ENCODE measurements at regions not wholly inside any gene's neighbourhood (a gene's known extent, or its start where the extent isn't known, plus 50 kb on each side); places are given as distances from the start of the nearest gene placed in this dataset.

- Histone ChIP-seq H3K36me3 (ENCODE audit: control insufficient read depth in 4 of 4, insufficient read depth in 4 of 4, low read length in 3 of 4) (no peaks in the 10 kb centered on the region), H3K27ac (ENCODE audit: insufficient read depth in 1 of 2, low read depth in 1 of 2, low read length in 2 of 2, poor library complexity in 1 of 2, severe bottlenecking in 2 of 2) (no peak overlapping the region), H3K4me1 (ENCODE audit: control extremely low read depth in 1 of 4, control insufficient read depth in 4 of 4, insufficient read depth in 4 of 4, low read length in 3 of 4) (no peaks in the 10 kb centered on the region), H3K4me3 (ENCODE audit: control insufficient read depth in 1 of 7, extremely low read depth in 1 of 7, insufficient read depth in 4 of 7, low read depth in 2 of 7, low read length in 6 of 7) (no peak overlapping the region), H3K9me3 (ENCODE audit: control extremely low read depth in 1 of 5, control insufficient read depth in 4 of 5, insufficient read depth in 2 of 5, low read depth in 1 of 5, low read length in 4 of 5) (no peaks in the 10 kb centered on the region), H3K27me3 (replicated peaks in 2 of 5; ENCODE audit: control insufficient read depth in 4 of 5, insufficient read depth in 5 of 5, low read length in 4 of 5) (peaks cover 0 to 4% (median 3%) of the 10 kb centered on the region in 5 experiments)
- ChIA-PET CTCF (interaction anchor here (0.9 to 1.2 kb wide), 2 partner anchors 16 to 17 kb away, joined by 3 read pairs; no protein-coding TSS in a partner anchor), POLR2A (no interaction called here)
- DNase-seq = no peak
- WGBS (ENCODE audit: insufficient coverage) = 95% methylated on average over 7 of the region's 10 CpGs
These were observed 51.9 kb upstream of the TSPAN11 start for GRCh38 chr12:30874455-30875321.

GRCh38 chr12:30870491-30871265, 55.9 kb upstream of the TSPAN11 start:
- Histone ChIP-seq H3K9me3 (ENCODE audit: control extremely low read depth in 1 of 5, control insufficient read depth in 4 of 5, insufficient read depth in 2 of 5, low read depth in 1 of 5, low read length in 4 of 5) (peaks cover 0 to 9% (median 1%) of the 10 kb centered on the region in 5 experiments), H3K36me3 (ENCODE audit: control insufficient read depth in 4 of 4, insufficient read depth in 4 of 4, low read length in 3 of 4) (no peaks in the 10 kb centered on the region), H3K27ac (ENCODE audit: insufficient read depth in 1 of 2, low read depth in 1 of 2, low read length in 2 of 2, poor library complexity in 1 of 2, severe bottlenecking in 2 of 2) (no peak overlapping the region), H3K4me3 (ENCODE audit: control insufficient read depth in 1 of 7, extremely low read depth in 1 of 7, insufficient read depth in 4 of 7, low read depth in 2 of 7, low read length in 6 of 7) (no peak overlapping the region), H3K27me3 (replicated peaks in 2 of 5; ENCODE audit: control insufficient read depth in 4 of 5, insufficient read depth in 5 of 5, low read length in 4 of 5) (peaks cover 0 to 2% (median 0%) of the 10 kb centered on the region in 5 experiments), H3K4me1 (ENCODE audit: control extremely low read depth in 1 of 4, control insufficient read depth in 4 of 4, insufficient read depth in 4 of 4, low read length in 3 of 4) (no peaks in the 10 kb centered on the region)
- DNase-seq = no peak
- WGBS (ENCODE audit: insufficient coverage) = 99% methylated on average over 7 of the region's 7 CpGs
- POLR2A ChIA-PET = no interaction called here
- CTCF ChIA-PET = no interaction called here

GRCh38 chr12:30867415-30867814, 59.1 kb upstream of the TSPAN11 start:
- Histone ChIP-seq H3K9me3 (ENCODE audit: control extremely low read depth in 1 of 5, control insufficient read depth in 4 of 5, insufficient read depth in 2 of 5, low read depth in 1 of 5, low read length in 4 of 5) (peaks cover 0 to 11% (median 2%) of the 10 kb centered on the region in 5 experiments), H3K27ac (ENCODE audit: insufficient read depth in 1 of 2, low read depth in 1 of 2, low read length in 2 of 2, poor library complexity in 1 of 2, severe bottlenecking in 2 of 2) (no peak overlapping the region), H3K27me3 (replicated peaks in 2 of 5; ENCODE audit: control insufficient read depth in 4 of 5, insufficient read depth in 5 of 5, low read length in 4 of 5) (peaks cover 0 to 6% (median 0%) of the 10 kb centered on the region in 5 experiments), H3K36me3 (ENCODE audit: control insufficient read depth in 4 of 4, insufficient read depth in 4 of 4, low read length in 3 of 4) (no peaks in the 10 kb centered on the region), H3K4me1 (ENCODE audit: control extremely low read depth in 1 of 4, control insufficient read depth in 4 of 4, insufficient read depth in 4 of 4, low read length in 3 of 4) (no peaks in the 10 kb centered on the region), H3K4me3 (ENCODE audit: control insufficient read depth in 1 of 7, extremely low read depth in 1 of 7, insufficient read depth in 4 of 7, low read depth in 2 of 7, low read length in 6 of 7) (no peak overlapping the region)
- no peak for DNase-seq
- CTCF ChIA-PET = interaction anchor here (1.3 kb wide), 1 partner anchor 15 kb away, joined by 3 read pairs; no protein-coding TSS in a partner anchor
- POLR2A ChIA-PET = no interaction called here

- no peak overlapping the region for H3K4me3 ChIP-seq (ENCODE audit: control insufficient read depth in 1 of 7, extremely low read depth in 1 of 7, insufficient read depth in 4 of 7, low read depth in 2 of 7, low read length in 6 of 7)
These were observed 60.3 kb upstream of the TSPAN11 start for GRCh38 chr12:30866256-30866655.

GRCh38 chr12:30863839-30864238, 62.7 kb upstream of the TSPAN11 start:
- Histone ChIP-seq H3K9me3 (ENCODE audit: control extremely low read depth in 1 of 5, control insufficient read depth in 4 of 5, insufficient read depth in 2 of 5, low read depth in 1 of 5, low read length in 4 of 5) (peaks cover 0 to 11% (median 2%) of the 10 kb centered on the region in 5 experiments), H3K27ac (ENCODE audit: insufficient read depth in 1 of 2, low read depth in 1 of 2, low read length in 2 of 2, poor library complexity in 1 of 2, severe bottlenecking in 2 of 2) (no peak overlapping the region), H3K27me3 (replicated peaks in 2 of 5; ENCODE audit: control insufficient read depth in 4 of 5, insufficient read depth in 5 of 5, low read length in 4 of 5) (peaks cover 0 to 6% (median 0%) of the 10 kb centered on the region in 5 experiments), H3K36me3 (ENCODE audit: control insufficient read depth in 4 of 4, insufficient read depth in 4 of 4, low read length in 3 of 4) (no peaks in the 10 kb centered on the region), H3K4me1 (ENCODE audit: control extremely low read depth in 1 of 4, control insufficient read depth in 4 of 4, insufficient read depth in 4 of 4, low read length in 3 of 4) (no peaks in the 10 kb centered on the region), H3K4me3 (ENCODE audit: control insufficient read depth in 1 of 7, extremely low read depth in 1 of 7, insufficient read depth in 4 of 7, low read depth in 2 of 7, low read length in 6 of 7) (no peak overlapping the region)
- CTCF ChIA-PET = interaction anchor here (1.2 to 1.4 kb wide), 2 partner anchors 8 to 122 kb away, joined by 3 to 4 read pairs; no protein-coding TSS in a partner anchor
- no peak for DNase-seq
- WGBS (ENCODE audit: insufficient coverage) = 100% methylated on average over 2 of the region's 2 CpGs
- POLR2A ChIA-PET = no interaction called here

More at GRCh38 chr12:30866256-30866655, 60.3 kb upstream of the TSPAN11 start:
- CTCF ChIA-PET = no interaction called here
- Histone ChIP-seq H3K4me1 (ENCODE audit: control extremely low read depth in 1 of 4, control insufficient read depth in 4 of 4, insufficient read depth in 4 of 4, low read length in 3 of 4) (no peaks in the 10 kb centered on the region), H3K27ac (ENCODE audit: insufficient read depth in 1 of 2, low read depth in 1 of 2, low read length in 2 of 2, poor library complexity in 1 of 2, severe bottlenecking in 2 of 2) (no peak overlapping the region), H3K27me3 (replicated peaks in 2 of 5; ENCODE audit: control insufficient read depth in 4 of 5, insufficient read depth in 5 of 5, low read length in 4 of 5) (peaks cover 0 to 6% (median 0%) of the 10 kb centered on the region in 5 experiments), H3K36me3 (ENCODE audit: control insufficient read depth in 4 of 4, insufficient read depth in 4 of 4, low read length in 3 of 4) (no peaks in the 10 kb centered on the region), H3K9me3 (ENCODE audit: control extremely low read depth in 1 of 5, control insufficient read depth in 4 of 5, insufficient read depth in 2 of 5, low read depth in 1 of 5, low read length in 4 of 5) (peaks cover 0 to 11% (median 2%) of the 10 kb centered on the region in 5 experiments)
- POLR2A ChIA-PET = no interaction called here
- 80% methylated on average over 1 of the region's 1 CpG for WGBS (ENCODE audit: insufficient coverage)
- DNase-seq = no peak

- WGBS (ENCODE audit: insufficient coverage) = 90% methylated on average over 2 of the region's 5 CpGs
- ChIA-PET CTCF (interaction anchor here (0.5 kb wide), 1 partner anchor 1532 kb away, joined by 3 read pairs; no protein-coding TSS in a partner anchor), POLR2A (no interaction called here)
- H3K4me3 ChIP-seq (ENCODE audit: control insufficient read depth in 1 of 7, extremely low read depth in 1 of 7, insufficient read depth in 4 of 7, low read depth in 2 of 7, low read length in 6 of 7) = no peak overlapping the region
- DNase-seq = no peak
- H3K27me3 ChIP-seq (replicated peaks in 2 of 5; ENCODE audit: control insufficient read depth in 4 of 5, insufficient read depth in 5 of 5, low read length in 4 of 5) = peaks cover 0 to 6% (median 0%) of the 10 kb centered on the region in 5 experiments
- no peaks in the 10 kb centered on the region for H3K4me1 ChIP-seq (ENCODE audit: control extremely low read depth in 1 of 4, control insufficient read depth in 4 of 4, insufficient read depth in 4 of 4, low read length in 3 of 4)
- no peaks in the 10 kb centered on the region for H3K36me3 ChIP-seq (ENCODE audit: control insufficient read depth in 4 of 4, insufficient read depth in 4 of 4, low read length in 3 of 4)
- H3K27ac ChIP-seq (ENCODE audit: insufficient read depth in 1 of 2, low read depth in 1 of 2, low read length in 2 of 2, poor library complexity in 1 of 2, severe bottlenecking in 2 of 2) = no peak overlapping the region
- peaks cover 0 to 11% (median 2%) of the 10 kb centered on the region in 5 experiments for H3K9me3 ChIP-seq (ENCODE audit: control extremely low read depth in 1 of 5, control insufficient read depth in 4 of 5, insufficient read depth in 2 of 5, low read depth in 1 of 5, low read length in 4 of 5)
These were observed 64.1 kb upstream of the TSPAN11 start for GRCh38 chr12:30862486-30862885.

Measured in common myeloid progenitor, CD34-positive (primary cell).